PC-3 (cell line): ENCODE measurements at regions not wholly inside any gene's neighbourhood (a gene's known extent, or its start where the extent isn't known, plus 50 kb on each side); places are given as distances from the start of the nearest gene placed in this dataset.

Experiments used
- EZH2 ChIP-seq: fragments of 300-600 bp; sonication (generic); IDR thresholded peaks from one replicate; pipeline ENCODE4 v1.6.1; 2017; ENCODE audit warnings: antibody characterized with exemption, mild to moderate bottlenecking, low read length; ENCODE audit not compliant: unreplicated experiment
- EZH2phosphoT487 ChIP-seq: fragments of 300-600 bp; sonication (generic); IDR thresholded peaks from 2 replicates; pipeline ENCODE4 v1.6.1; 2018; ENCODE audit warnings: mild to moderate bottlenecking, antibody characterized with exemption, low read length, borderline replicate concordance
- TF ChIP-seq, protein P1 (sequence below): fragments of 300-600 bp; sonication (generic); conservative IDR thresholded peaks from 2 replicates; pipeline ENCODE4 v1.5.1; 2017; ENCODE audit warnings: antibody characterized with exemption, low read depth, mild to moderate bottlenecking, low read length

DNA sequence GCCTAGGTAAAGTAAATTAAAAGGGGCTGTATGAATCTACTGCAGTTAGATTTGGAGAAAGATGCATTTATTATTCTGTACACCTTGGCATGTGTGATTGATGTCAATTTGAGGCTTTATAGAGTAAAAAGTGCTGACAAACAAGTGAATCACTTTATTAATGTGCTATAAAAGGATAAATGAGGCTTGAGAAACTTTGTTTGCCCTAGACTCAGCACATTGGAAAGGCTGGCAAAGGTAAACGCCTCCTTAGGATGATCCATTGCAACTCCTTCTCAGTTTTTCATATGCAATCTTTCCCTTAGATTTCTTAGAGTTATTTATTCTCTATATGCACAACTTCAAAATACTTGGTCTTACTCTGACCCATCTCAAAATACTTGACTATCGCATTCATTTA, 369.0 kb downstream of the HINT1 start:
- TF ChIP-seq, protein P1, sequence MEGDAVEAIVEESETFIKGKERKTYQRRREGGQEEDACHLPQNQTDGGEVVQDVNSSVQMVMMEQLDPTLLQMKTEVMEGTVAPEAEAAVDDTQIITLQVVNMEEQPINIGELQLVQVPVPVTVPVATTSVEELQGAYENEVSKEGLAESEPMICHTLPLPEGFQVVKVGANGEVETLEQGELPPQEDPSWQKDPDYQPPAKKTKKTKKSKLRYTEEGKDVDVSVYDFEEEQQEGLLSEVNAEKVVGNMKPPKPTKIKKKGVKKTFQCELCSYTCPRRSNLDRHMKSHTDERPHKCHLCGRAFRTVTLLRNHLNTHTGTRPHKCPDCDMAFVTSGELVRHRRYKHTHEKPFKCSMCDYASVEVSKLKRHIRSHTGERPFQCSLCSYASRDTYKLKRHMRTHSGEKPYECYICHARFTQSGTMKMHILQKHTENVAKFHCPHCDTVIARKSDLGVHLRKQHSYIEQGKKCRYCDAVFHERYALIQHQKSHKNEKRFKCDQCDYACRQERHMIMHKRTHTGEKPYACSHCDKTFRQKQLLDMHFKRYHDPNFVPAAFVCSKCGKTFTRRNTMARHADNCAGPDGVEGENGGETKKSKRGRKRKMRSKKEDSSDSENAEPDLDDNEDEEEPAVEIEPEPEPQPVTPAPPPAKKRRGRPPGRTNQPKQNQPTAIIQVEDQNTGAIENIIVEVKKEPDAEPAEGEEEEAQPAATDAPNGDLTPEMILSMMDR, result no peak
- TF ChIP-seq EZH2 (no peak), EZH2phosphoT487 (no peak)
